ENCODE measurements at regions not wholly inside any gene's neighbourhood (a gene's known extent, or its start where the extent isn't known, plus 50 kb on each side); places are given as distances from the start of the nearest gene placed in this dataset.
"Not testable (repeated sequence)": the region's sequence is repeated elsewhere in the genome, so short reads cannot be mapped to it uniquely, and the experiment has no call there.

GRCh38 chr17:21768729-21769462, 76.6 kb downstream of the KCNJ18 start:
- not testable (repeated sequence) for TF ChIP-seq CTCF (IDR thresholded peaks at IDR 0.05; ENCODE audit: borderline replicate concordance, extremely low read depth, low read length, poor library complexity, severe bottlenecking); EZH2 (IDR thresholded peaks at IDR 0.05; ENCODE audit: borderline replicate concordance, low read depth, low read length, severe bottlenecking)

Measured in DND-41 (cell line).